Stimulated activated CD4-positive, alpha-beta T cell treated with anti-CD3 and anti-CD28 coated beads, Interleukin-15, amount 100 ng/mL, for 48 hours (primary cell): ENCODE measurements at regions not wholly inside any gene's neighbourhood (a gene's known extent, or its start where the extent isn't known, plus 50 kb on each side); places are given as distances from the start of the nearest gene placed in this dataset.

Experiments
- DNase-seq, 2 donors: peaks; one replicate each; pipeline ENCODE4 v3.0.0-alpha.2; 2020; ENCODE audit warnings: low read depth in 2 of 2

GRCh38 chr10:3241274-3241921 lies 68.8 kb upstream of the PITRM1 start:
- DNase-seq = no peak

DNA sequence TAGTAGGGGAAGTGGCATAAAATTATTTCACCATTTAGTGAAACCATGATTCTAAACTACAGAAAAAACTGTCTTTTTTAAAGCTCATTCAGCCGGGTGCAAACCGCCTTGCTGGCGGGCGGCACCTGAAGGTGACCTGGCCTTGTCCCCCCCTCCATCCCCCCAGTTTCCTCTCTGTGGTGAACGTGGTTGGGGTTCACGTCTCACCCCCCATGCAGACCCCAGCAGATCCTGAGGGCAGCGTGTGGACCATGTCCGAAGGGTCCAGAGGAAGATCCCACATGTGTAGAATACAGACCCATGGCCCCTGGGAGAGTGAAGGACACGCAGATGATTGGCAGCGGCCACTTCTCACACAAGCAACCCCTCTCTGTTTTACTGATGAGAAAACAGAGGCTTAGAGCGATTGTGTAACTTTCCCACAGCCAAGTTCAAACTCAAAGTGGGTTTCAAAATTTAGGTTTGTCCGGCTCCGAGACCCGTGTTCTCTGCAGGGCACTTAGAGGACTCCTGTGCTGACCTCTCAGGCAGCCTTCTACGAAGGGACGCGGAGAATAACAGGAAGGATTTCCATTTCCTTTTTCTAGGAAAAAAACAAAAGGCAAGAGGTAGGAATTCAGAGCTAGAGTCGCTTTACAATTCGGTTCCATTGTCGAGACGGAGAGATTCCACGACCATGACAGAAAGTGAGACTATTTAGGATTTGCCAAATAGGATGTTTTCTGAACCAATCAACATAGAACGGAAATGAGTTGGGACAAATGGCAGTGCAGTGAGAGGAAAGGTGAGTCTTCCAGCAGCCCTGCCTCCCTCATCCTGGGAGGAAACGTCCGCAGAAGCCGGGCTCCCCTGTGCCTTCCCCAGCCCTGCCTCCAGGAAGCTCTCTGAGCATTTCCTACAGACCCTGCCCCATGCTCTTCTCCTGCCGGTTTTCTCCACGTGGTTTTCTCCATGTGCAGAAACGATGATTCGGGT lies 67.6 kb upstream of the PITRM1 start:
- DNase-seq = no peak

DNA sequence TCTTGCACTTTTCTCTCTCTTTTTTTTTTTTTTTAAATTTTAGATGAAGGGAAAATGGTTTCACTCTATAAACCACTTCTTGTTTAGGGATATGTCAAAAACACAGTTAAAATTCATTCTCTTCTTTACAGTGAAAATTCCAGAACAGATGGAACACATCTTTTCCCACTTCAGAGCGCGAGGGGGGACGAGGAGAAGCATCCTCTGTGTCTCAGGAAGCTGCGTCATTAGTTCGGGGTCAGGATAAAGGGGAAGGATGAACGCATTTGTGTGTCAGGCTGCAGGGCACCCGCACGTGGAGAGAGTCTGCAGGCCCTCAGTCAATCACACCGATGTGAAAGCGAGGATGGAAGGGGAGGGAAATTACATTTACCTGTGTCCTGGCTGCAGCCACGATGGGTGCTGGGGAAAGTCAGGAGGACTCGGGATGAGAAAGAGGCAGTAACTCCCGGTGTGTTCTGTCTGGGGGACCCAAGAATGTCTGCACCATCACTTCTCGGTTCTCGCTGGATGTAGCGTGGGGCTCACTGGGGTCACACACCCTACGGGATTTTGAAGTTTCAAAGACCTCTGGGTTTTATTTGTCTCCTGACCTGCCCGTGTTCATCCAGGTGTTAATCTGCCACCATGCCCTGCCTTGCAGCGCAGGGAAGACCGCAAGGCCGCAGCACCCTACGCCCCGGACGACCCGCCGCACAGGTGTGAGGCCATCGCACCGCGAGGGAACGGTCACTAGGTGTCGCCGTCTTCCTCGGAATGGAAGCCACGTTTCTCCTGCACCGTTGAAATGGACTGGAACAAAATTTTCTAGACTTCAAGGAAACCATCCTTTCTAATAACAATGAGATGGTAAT lies 66.7 kb upstream of the PITRM1 start:
- DNase-seq = peak; percentile 44 to 65

- DNase-seq = no peak
Observed at GRCh38 chr10:3238115-3238871, 65.7 kb upstream of the PITRM1 start.

- no peak for DNase-seq
Observed at GRCh38 chr10:3237530-3237929, 64.9 kb upstream of the PITRM1 start.

- no peak for DNase-seq
Observed at GRCh38 chr10:3236644-3237404, 64.2 kb upstream of the PITRM1 start.

- no peak for DNase-seq
Observed at GRCh38 chr10:3235996-3236510, 63.5 kb upstream of the PITRM1 start.

DNA sequence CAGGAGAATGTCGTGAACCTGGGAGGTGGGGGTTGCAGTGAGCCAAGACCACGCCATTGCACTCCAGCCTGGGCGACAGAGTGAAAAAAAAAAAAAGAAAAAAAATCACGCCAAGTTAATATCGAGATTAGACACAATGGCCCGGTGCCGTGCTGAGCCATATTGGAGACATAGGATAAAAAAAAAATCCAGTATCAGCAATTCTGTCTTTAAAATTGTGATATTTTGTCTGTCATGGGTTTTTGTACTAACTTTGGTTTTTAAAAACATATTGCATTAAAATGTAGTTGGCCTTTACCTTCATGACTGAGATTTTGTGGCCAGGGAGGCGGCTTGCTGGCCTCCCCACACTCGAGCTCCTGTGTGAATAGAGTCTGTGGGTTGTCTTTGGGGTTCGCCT lies 62.8 kb upstream of the PITRM1 start:
- no peak for DNase-seq

DNA sequence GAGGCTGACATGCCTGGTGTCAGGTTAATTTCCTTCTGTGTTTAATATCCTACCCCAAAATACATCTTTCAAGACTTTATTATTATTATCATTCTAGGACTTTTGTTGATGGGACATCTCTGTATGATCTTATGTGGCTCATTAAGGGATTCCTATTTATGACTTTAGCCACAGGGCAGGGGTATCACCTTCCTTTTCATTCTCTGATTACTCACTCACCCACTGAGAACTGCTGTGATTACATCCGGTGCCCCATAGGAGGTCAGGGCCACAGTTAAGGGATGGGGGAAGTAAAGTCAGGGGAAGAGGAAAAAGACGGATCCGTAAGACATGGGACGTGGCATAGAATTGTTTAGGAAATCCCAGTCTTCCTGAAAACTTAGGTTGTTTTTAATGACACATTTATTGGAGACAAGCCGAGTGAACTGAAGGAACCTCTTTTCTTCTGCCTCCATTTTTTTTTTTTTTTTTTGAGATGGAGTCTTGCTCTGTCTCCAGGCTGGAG lies 61.0 kb upstream of the PITRM1 start:
- no peak for DNase-seq

GRCh38 chr10:3231951-3232730 lies 59.6 kb upstream of the PITRM1 start:
- DNase-seq = no peak

DNA sequence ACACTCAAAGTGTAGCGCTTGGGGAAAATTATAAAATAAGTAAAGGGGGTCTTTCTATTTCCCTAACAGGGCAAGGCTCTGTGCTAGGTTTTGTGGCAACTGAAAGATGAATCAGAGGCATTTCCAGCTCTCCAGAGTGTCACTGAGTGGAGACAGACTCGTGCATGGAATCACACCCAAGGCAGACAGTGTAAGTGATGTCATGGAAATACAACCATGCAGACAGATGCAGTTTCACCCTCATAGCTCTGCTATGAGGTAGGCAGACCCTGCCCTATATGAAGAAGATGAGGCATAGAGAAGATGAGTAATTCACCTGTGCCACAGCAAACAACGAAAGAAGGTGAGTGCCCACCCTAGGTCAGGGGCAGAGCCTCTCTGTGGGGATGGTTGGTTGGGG lies 57.2 kb upstream of the PITRM1 start:
- DNase-seq = no peak

- no peak for DNase-seq
Observed at GRCh38 chr10:3228629-3228945, 56.0 kb upstream of the PITRM1 start.

- no peak for DNase-seq
Observed at GRCh38 chr10:3226960-3227744, 54.6 kb upstream of the PITRM1 start.

- DNase-seq = no peak
Observed at GRCh38 chr10:3225561-3225960, 53.0 kb upstream of the PITRM1 start.

DNA sequence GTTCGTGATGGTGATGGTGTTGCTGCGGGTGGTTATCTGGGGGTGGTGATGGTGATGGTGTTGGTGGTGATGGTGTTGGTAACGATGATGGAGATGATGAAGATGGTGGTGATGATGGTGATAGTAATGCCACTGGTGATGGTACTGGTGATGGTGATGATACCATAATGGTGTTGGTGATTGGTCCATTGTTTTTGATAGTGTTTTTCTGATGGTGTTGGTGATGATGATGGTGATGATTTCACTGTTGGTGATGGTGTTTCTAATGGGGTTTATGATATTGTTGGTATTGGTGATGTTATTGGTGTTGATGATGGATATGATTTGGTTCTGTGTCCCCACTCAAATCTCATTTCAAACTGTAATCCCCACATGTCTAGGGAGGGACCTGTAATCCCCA lies 51.7 kb upstream of the PITRM1 start:
- no peak for DNase-seq

- no peak for DNase-seq
Observed at GRCh38 chr10:3222626-3223025, 50.0 kb upstream of the PITRM1 start.
